OCI-LY1 (cell line): ENCODE measurements at regions not wholly inside any gene's neighbourhood (a gene's known extent, or its start where the extent isn't known, plus 50 kb on each side); places are given as distances from the start of the nearest gene placed in this dataset.

Experiments used
- H2AFZ ChIP-seq: fragments of 200-600 bp; sonication (generic), shearing (Covaris generic); 2 replicates; pipeline ENCODE4 v1.6.0; 2014; ENCODE audit warnings: antibody characterized with exemption, mild to moderate bottlenecking, low read length
- H3F3A ChIP-seq: fragments of 200-600 bp; sonication (generic), shearing (Covaris generic); 2 replicates; pipeline ENCODE4 v1.6.0; 2014; ENCODE audit warnings: mild to moderate bottlenecking, antibody characterized with exemption, low read length, moderate library complexity; ENCODE audit not compliant: insufficient read depth
- H3K27ac ChIP-seq: fragments of 200-600 bp; sonication (generic); 2 replicates; pipeline ENCODE4 v1.5.1; 2014; ENCODE audit warnings: low read length, mixed run types, mild to moderate bottlenecking, low read depth; ENCODE audit not compliant: poor library complexity, severe bottlenecking
- H3K27me3 ChIP-seq: fragments of 200-600 bp; sonication (generic); 2 replicates; pipeline ENCODE4 v1.6.0; 2014; ENCODE audit warnings: antibody characterized with exemption, mild to moderate bottlenecking, low read length, moderate library complexity; ENCODE audit not compliant: insufficient read depth
- H3K36me3 ChIP-seq: fragments of 200-600 bp; sonication (generic); 2 replicates; pipeline ENCODE4 v1.6.1; 2014; ENCODE audit warnings: mild to moderate bottlenecking, antibody characterized with exemption, low read length, moderate library complexity, mixed read lengths; ENCODE audit not compliant: insufficient read depth
- H3K4me1 ChIP-seq: fragments of 200-600 bp; sonication (generic); 2 replicates; pipeline ENCODE4 v1.5.1; 2014; ENCODE audit warnings: mild to moderate bottlenecking, low read length, moderate library complexity; ENCODE audit not compliant: insufficient read depth, severe bottlenecking
- H3K4me2 ChIP-seq: fragments of 200-600 bp; sonication (generic), shearing (Covaris generic); 2 replicates; pipeline ENCODE4 v1.6.1; 2014; ENCODE audit warnings: low read length
- H3K4me3 ChIP-seq: fragments of 200-600 bp; sonication (generic); 2 replicates; pipeline ENCODE4 v1.5.1; 2014; ENCODE audit warnings: low read length, low read depth, mild to moderate bottlenecking, mixed read lengths; ENCODE audit not compliant: poor library complexity, severe bottlenecking
- H3K79me2 ChIP-seq: fragments of 200-600 bp; shearing (Covaris generic); 2 replicates; pipeline ENCODE4 v1.6.1; 2016; ENCODE audit warnings: mixed run types, low read length, mixed read lengths; ENCODE audit not compliant: insufficient read depth
- H3K9ac ChIP-seq: fragments of 200-600 bp; sonication (generic), shearing (Covaris generic); 2 replicates; pipeline ENCODE4 v1.6.1; 2014; ENCODE audit warnings: mild to moderate bottlenecking, low read length, mixed read lengths
- H3K9me2 ChIP-seq: fragments of 200-600 bp; sonication (generic), shearing (Covaris generic); 2 replicates; pipeline ENCODE4 v1.6.1; 2014; ENCODE audit warnings: low read depth, mild to moderate bottlenecking, low read length, mixed read lengths
- H3K9me3 ChIP-seq: fragments of 200-600 bp; shearing (Covaris generic); 2 replicates; pipeline ENCODE4 v1.6.1; 2014; ENCODE audit warnings: low read length, mixed read lengths
- H4K20me1 ChIP-seq: fragments of 200-600 bp; sonication (generic), shearing (Covaris generic); 2 replicates; pipeline ENCODE4 v1.6.0; 2016; ENCODE audit warnings: mild to moderate bottlenecking, low read length; ENCODE audit not compliant: insufficient read depth
- EZH2 ChIP-seq: fragments of 200-600 bp; sonication (generic), shearing (Covaris generic); IDR thresholded peaks from 2 replicates; pipeline ENCODE4 v1.8.0; 2017; ENCODE audit warnings: borderline replicate concordance, mixed run types, mild to moderate bottlenecking, antibody characterized with exemption, low read length, moderate library complexity, mixed read lengths
- TF ChIP-seq, protein P1 (sequence below): fragments of 200-600 bp; sonication (generic), shearing (Covaris generic); IDR thresholded peaks from 2 replicates; pipeline ENCODE4 v1.5.1; 2017; ENCODE audit warnings: mild to moderate bottlenecking, antibody characterized with exemption, low read length, moderate library complexity, mixed read lengths

DNA sequence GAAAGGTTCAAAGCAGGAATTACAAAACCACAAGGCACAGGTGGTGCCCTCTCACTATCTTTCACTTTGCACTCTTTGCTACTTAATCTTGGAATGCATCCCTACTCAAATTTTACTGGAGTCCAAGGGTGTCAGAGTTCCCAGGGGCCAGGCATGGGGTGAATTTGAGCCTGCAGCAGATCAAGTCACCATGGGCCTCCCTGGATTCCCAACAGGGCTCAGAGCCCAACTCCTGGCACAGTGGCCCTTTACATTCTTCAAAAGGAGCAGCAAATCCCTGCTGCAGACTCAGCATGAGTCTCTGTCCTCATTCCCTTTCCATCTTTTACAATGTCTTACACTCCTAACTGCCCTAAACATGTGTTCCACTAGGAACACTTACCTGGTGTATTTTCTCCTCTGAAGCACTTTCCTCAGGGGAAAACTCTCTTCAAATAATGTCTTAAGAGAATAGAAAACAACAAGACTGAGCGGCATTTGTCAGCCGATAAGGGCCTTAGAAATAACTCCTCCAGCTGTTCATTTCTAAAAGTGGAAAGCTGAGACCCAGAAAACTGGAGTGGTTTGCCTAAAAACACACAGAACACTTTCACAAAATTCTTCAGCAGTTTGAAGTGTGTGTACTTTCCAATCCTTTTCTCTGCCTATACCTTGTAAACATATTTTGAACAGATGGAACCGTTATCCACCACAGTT, 596.0 kb downstream of the INSC start:
- Histone ChIP-seq H3K4me3 (no peak overlapping the region), H3K4me2 (no peak overlapping the region), H3K9ac (no peak overlapping the region), H3K9me2 (no peaks in the 10 kb centered on the region), H3K27ac (no peak overlapping the region), H3F3A (no peaks in the 10 kb centered on the region), H3K79me2 (no peaks in the 10 kb centered on the region), H4K20me1 (no peaks in the 10 kb centered on the region), H3K4me1 (no peaks in the 10 kb centered on the region), H2AFZ (no peak overlapping the region), H3K9me3 (no peaks in the 10 kb centered on the region), H3K36me3 (no peaks in the 10 kb centered on the region), H3K27me3 (no peaks in the 10 kb centered on the region)
- TF ChIP-seq EZH2: no peak
- TF ChIP-seq, protein P1, sequence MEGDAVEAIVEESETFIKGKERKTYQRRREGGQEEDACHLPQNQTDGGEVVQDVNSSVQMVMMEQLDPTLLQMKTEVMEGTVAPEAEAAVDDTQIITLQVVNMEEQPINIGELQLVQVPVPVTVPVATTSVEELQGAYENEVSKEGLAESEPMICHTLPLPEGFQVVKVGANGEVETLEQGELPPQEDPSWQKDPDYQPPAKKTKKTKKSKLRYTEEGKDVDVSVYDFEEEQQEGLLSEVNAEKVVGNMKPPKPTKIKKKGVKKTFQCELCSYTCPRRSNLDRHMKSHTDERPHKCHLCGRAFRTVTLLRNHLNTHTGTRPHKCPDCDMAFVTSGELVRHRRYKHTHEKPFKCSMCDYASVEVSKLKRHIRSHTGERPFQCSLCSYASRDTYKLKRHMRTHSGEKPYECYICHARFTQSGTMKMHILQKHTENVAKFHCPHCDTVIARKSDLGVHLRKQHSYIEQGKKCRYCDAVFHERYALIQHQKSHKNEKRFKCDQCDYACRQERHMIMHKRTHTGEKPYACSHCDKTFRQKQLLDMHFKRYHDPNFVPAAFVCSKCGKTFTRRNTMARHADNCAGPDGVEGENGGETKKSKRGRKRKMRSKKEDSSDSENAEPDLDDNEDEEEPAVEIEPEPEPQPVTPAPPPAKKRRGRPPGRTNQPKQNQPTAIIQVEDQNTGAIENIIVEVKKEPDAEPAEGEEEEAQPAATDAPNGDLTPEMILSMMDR: no peak

DNA sequence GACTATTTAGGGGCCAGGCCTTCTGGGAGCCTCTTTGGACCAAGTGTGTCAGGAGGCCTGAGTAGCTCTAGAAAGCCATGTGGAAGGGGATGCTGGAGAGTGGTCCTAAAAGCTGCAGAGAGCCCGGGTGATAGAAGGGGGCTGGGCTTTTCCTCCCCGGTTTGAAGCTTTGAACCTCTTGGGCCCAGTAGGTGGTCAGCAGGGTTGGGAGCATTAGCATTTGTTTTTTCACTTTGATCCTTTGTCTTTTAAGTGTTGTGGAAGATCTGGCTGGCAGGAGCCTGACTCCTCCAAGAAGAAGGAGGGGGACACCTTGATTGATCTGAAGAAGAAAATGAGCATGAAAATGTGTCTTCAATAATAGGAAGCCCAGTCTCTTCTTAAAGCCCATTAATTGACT, 596.6 kb downstream of the INSC start:
- Histone ChIP-seq H3F3A (no peaks in the 10 kb centered on the region), H2AFZ (no peak overlapping the region), H3K4me2 (no peak overlapping the region), H3K4me3 (no peak overlapping the region), H4K20me1 (no peaks in the 10 kb centered on the region), H3K27me3 (no peaks in the 10 kb centered on the region), H3K4me1 (no peaks in the 10 kb centered on the region), H3K79me2 (no peaks in the 10 kb centered on the region), H3K36me3 (no peaks in the 10 kb centered on the region), H3K27ac (no peak overlapping the region), H3K9ac (no peak overlapping the region), H3K9me3 (no peaks in the 10 kb centered on the region), H3K9me2 (no peaks in the 10 kb centered on the region)
- TF ChIP-seq, protein P1: no peak
- no peak for TF ChIP-seq EZH2

DNA sequence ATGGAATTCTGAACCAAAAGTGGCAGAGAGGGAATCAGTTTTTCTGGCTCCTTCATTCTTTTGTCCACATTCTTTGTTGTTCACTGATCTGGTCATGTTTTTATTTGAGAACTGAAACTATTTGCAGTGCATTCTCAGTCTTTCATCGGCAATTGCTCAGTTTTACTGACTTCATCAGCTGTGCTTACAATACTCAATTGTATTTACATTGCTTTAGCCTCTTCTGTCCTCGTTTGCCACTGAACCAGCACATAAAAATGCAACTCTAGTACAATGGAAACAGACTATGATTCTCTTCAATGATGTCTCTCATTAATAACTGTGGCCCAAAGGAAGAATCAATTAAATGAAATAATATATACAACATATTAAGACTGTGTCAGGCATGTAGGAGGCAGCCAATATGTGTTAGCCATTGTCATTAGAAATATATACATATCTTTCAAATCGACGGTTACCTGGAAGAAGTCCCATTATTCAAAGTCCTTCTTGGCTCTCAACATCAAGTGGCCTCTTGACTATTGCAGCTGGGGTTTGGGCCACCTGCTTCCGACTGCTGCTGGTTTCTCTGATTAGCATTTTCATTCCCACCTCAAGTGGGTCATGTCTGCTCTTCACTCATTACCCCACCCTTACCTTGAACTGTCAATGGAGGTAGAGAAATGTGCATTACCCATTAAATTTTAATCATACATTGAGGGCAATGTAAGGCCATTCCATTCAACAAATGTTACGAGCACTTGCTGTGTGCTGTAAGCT, 600.1 kb downstream of the INSC start:
- no peak overlapping the region for H3K4me2 ChIP-seq
- no peaks in the 10 kb centered on the region for H3K36me3 ChIP-seq
- no peaks in the 10 kb centered on the region for H3K9me3 ChIP-seq
- no peak overlapping the region for H3K4me3 ChIP-seq
- no peaks in the 10 kb centered on the region for H3K9me2 ChIP-seq
- H3K79me2 ChIP-seq: no peaks in the 10 kb centered on the region
- TF ChIP-seq EZH2: no peak
- TF ChIP-seq, protein P1: no peak
- H3K27me3 ChIP-seq: no peaks in the 10 kb centered on the region
- no peaks in the 10 kb centered on the region for H3K4me1 ChIP-seq
- no peak overlapping the region for H3K9ac ChIP-seq
- no peaks in the 10 kb centered on the region for H4K20me1 ChIP-seq
- H3K27ac ChIP-seq: no peak overlapping the region
- H2AFZ ChIP-seq: no peak overlapping the region
- H3F3A ChIP-seq: no peaks in the 10 kb centered on the region
